CD4-positive, alpha-beta T cell (primary cell): ENCODE measurements at regions not wholly inside any gene's neighbourhood (a gene's known extent, or its start where the extent isn't known, plus 50 kb on each side); places are given as distances from the start of the nearest gene placed in this dataset.

ENCODE experiments used
- ATAC-seq: fragments of 200-7000 bp; cut with Tn5 transposase; one replicate; pipeline ENCODE4 v1.10.0; 2022; ENCODE audit warnings: mild to moderate bottlenecking; ENCODE audit not compliant: poor library complexity
- CTCF ChIA-PET: fragments of 350-600 bp; sonication (Branson Sonifier 250); formaldehyde crosslinking; loops from one replicate; lab custom pipeline; 2021; ENCODE audit warnings: antibody characterized with exemption, inconsistent platforms; lab: Charles Lee
- POLR2A ChIA-PET: fragments of 350-600 bp; sonication (Branson Sonifier 250); formaldehyde crosslinking; loops from one replicate; lab custom pipeline; 2021; ENCODE audit warnings: antibody characterized with exemption, inconsistent platforms; lab: Charles Lee
- DNase-seq, 14 experiments: peaks; one replicate each; pipeline ENCODE4 v3.0.0-alpha.2; 2013 to 2020; ENCODE audit warnings: mixed read lengths in 2 of 14
- H3K27ac ChIP-seq, 2 donors: one replicate each; pipeline versions ENCODE4 v1.5.1 to v1.7.0; 2013; ENCODE audit warnings: low read length in 2 of 2, low read depth in 1 of 2, mild to moderate bottlenecking in 1 of 2
- H3K27me3 ChIP-seq, 2 experiments: 1 replicate in 1 of 2; 2 replicates in 1 of 2; pipeline versions ENCODE4 v1.6.1 to v1.7.0; 2013; ENCODE audit warnings: low read length in 2 of 2, control low read depth in 1 of 2, mild to moderate bottlenecking in 1 of 2, moderate library complexity in 1 of 2; ENCODE audit not compliant: insufficient read depth in 2 of 2, control insufficient read depth in 1 of 2
- H3K36me3 ChIP-seq: one replicate; pipeline ENCODE4 v1.6.1; 2013; ENCODE audit warnings: low read length, control low read depth; ENCODE audit not compliant: insufficient read depth
- H3K4me1 ChIP-seq: one replicate; pipeline ENCODE4 v1.6.1; 2013; ENCODE audit warnings: low read length, control low read depth; ENCODE audit not compliant: insufficient read depth
- H3K4me3 ChIP-seq: one replicate; pipeline ENCODE4 v1.5.1; 2013; ENCODE audit warnings: mild to moderate bottlenecking, low read length, moderate library complexity
- H3K9me3 ChIP-seq, 2 experiments: 1 replicate in 1 of 2; 2 replicates in 1 of 2; pipeline versions ENCODE4 v1.6.1 to v1.7.0; 2013; ENCODE audit warnings: low read length in 2 of 2, mild to moderate bottlenecking in 2 of 2, control low read depth in 1 of 2, moderate library complexity in 1 of 2; ENCODE audit not compliant: control insufficient read depth in 1 of 2, insufficient read depth in 1 of 2
- H3K27ac Mint-ChIP-seq: one replicate; pipeline ENCODE4 v1.8.0; 2020; ENCODE audit warnings: mixed read lengths
- H3K27me3 Mint-ChIP-seq: one replicate; pipeline ENCODE4 v1.8.0; 2021; ENCODE audit warnings: mixed read lengths
- H3K36me3 Mint-ChIP-seq: one replicate; pipeline ENCODE4 v1.8.0; 2021; ENCODE audit warnings: low read depth, mixed read lengths
- H3K4me1 Mint-ChIP-seq: one replicate; pipeline ENCODE4 v1.8.0; 2021; ENCODE audit warnings: low read depth, mixed read lengths
- H3K4me3 Mint-ChIP-seq: one replicate; pipeline ENCODE4 v1.8.0; 2020; ENCODE audit warnings: mild to moderate bottlenecking, mixed read lengths
- H3K9me3 Mint-ChIP-seq: one replicate; pipeline ENCODE4 v1.8.0; 2020; ENCODE audit warnings: mixed read lengths
- CTCF ChIP-seq: fragments of 200-600 bp; IDR thresholded peaks from one replicate; pipeline ENCODE4 v1.8.0; 2022; ENCODE audit warnings: antibody characterized with exemption, mild to moderate bottlenecking
- intact Hi-C, 2 experiments: fragments of 100-400 bp; cut with DNase I in 1 of 2; cut with micrococcal nuclease in 1 of 2; formaldehyde crosslinking; loops; one replicate each; pipeline versions ENCODE4 v1.15.1 to v1.9.0; 2023 to 2025; cut with DNase I, micrococcal nuclease

GRCh38 chr3:181329024-181329423 is 339.5 kb upstream of the DNAJC19 start:
- H3K4me3 ChIP-seq = no peak overlapping the region
- no peaks in the 10 kb centered on the region for H3K4me1 Mint-ChIP-seq
- H3K27ac Mint-ChIP-seq = no peak overlapping the region
- ChIA-PET POLR2A (no interaction called here), CTCF (no interaction called here)
- no peak for DNase-seq
- intact Hi-C loops = loop anchor here in 1 of 2 experiments (5.0 kb wide), 1 partner anchor 1353 kb away; no protein-coding TSS in a partner anchor
- H3K36me3 Mint-ChIP-seq = no peaks in the 10 kb centered on the region
- ATAC-seq = no peak
- peaks cover 3% of the 10 kb centered on the region for H3K27me3 Mint-ChIP-seq
- H3K9me3 ChIP-seq = peaks cover 0 to 3% of the 10 kb centered on the region in 2 experiments
- no peak overlapping the region for H3K4me3 Mint-ChIP-seq
- no peaks in the 10 kb centered on the region for H3K9me3 Mint-ChIP-seq
- TF ChIP-seq CTCF = no peak
- no peaks in the 10 kb centered on the region for H3K27me3 ChIP-seq
- no peaks in the 10 kb centered on the region for H3K4me1 ChIP-seq
- H3K36me3 ChIP-seq = no peaks in the 10 kb centered on the region
- no peak overlapping the region for H3K27ac ChIP-seq

- Histone ChIP-seq H3K9me3 (peaks cover 0 to 3% of the 10 kb centered on the region in 2 experiments), H3K27ac (no peak overlapping the region), H3K36me3 (no peaks in the 10 kb centered on the region), H3K27me3 (no peaks in the 10 kb centered on the region), H3K4me3 (no peak overlapping the region), H3K4me1 (no peaks in the 10 kb centered on the region)
- intact Hi-C loops = loop anchor here in 1 of 2 experiments (5.0 kb wide), 1 partner anchor 1354 kb away; no protein-coding TSS in a partner anchor
- no peak for TF ChIP-seq CTCF
- CTCF ChIA-PET = no interaction called here
- POLR2A ChIA-PET = no interaction called here
- Mint-ChIP-seq H3K4me3 (no peak overlapping the region), H3K9me3 (peaks cover 2% of the 10 kb centered on the region), H3K27me3 (peaks cover 3% of the 10 kb centered on the region), H3K36me3 (no peaks in the 10 kb centered on the region), H3K27ac (no peak overlapping the region), H3K4me1 (no peaks in the 10 kb centered on the region)
- DNase-seq (no peak), ATAC-seq (no peak)
Observed at GRCh38 chr3:181328346-181328745, 338.8 kb upstream of the DNAJC19 start.

GRCh38 chr3:181327349-181327748 is 337.8 kb upstream of the DNAJC19 start:
- Histone ChIP-seq H3K27me3 (no peaks in the 10 kb centered on the region), H3K27ac (no peak overlapping the region), H3K4me1 (no peaks in the 10 kb centered on the region), H3K9me3 (peaks cover 0 to 3% of the 10 kb centered on the region in 2 experiments), H3K4me3 (no peak overlapping the region), H3K36me3 (no peaks in the 10 kb centered on the region)
- no peaks in the 10 kb centered on the region for H3K36me3 Mint-ChIP-seq
- ATAC-seq = no peak
- H3K9me3 Mint-ChIP-seq = peaks cover 5% of the 10 kb centered on the region
- peaks cover 3% of the 10 kb centered on the region for H3K27me3 Mint-ChIP-seq
- H3K4me3 Mint-ChIP-seq = no peak overlapping the region
- ChIA-PET POLR2A (no interaction called here), CTCF (interaction anchor here (1.3 kb wide), 1 partner anchor 1356 kb away, joined by 3 read pairs; no protein-coding TSS in a partner anchor)
- TF ChIP-seq CTCF = no peak
- no peak for DNase-seq
- H3K4me1 Mint-ChIP-seq = no peaks in the 10 kb centered on the region
- H3K27ac Mint-ChIP-seq = no peak overlapping the region
- intact Hi-C loops = loop anchor here in 1 of 2 experiments (5.0 kb wide), 1 partner anchor 1355 kb away; no protein-coding TSS in a partner anchor
